Tibial nerve (tissue), 4 donors: ENCODE measurements at regions not wholly inside any gene's neighbourhood (a gene's known extent, or its start where the extent isn't known, plus 50 kb on each side); places are given as distances from the start of the nearest gene placed in this dataset.

Experiments used
- EP300 ChIP-seq, 2 donors: sonication (generic); formaldehyde crosslinking; IDR thresholded peaks; one replicate each; pipeline ENCODE4 v1.6.1; 2017; ENCODE audit warnings: antibody characterized with exemption in 2 of 2, mild to moderate bottlenecking in 1 of 2
- POLR2A ChIP-seq, 2 donors: fragments of 450-650 bp; IDR thresholded peaks; one replicate each; pipeline ENCODE4 v1.6.1; 2017; ENCODE audit warnings: antibody characterized with exemption in 2 of 2, mild to moderate bottlenecking in 2 of 2, moderate library complexity in 2 of 2
- TF ChIP-seq, protein P1 (sequence below), 5 experiments: fragments of 200-600 bp in 3 of 5; fragments of 450-650 bp in 2 of 5; sonication (generic) in 3 of 5; IDR thresholded peaks; one replicate each; pipeline ENCODE4 v1.5.1; 2016 to 2019; ENCODE audit warnings: antibody characterized with exemption in 5 of 5, mild to moderate bottlenecking in 3 of 5, moderate library complexity in 2 of 5

DNA sequence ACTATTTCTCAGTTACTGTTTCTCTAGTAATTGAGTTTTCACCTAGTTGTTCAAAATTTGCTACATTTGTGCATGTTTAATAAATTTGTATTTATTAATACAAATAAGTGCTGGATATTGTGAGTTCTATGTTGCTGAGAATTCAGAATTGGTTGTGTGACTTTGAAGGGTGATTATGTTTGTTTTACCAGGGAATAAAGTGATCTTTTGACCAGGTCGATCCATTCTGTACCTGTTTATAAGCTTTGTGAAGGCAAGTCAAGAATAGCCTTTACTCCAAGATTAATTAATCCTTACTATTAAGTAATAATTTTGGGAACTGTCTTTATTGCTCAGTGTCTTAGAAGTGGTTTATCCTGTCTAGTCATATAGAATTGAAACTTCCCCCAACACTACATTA, 230.0 kb upstream of the GYPC start:
- TF ChIP-seq, protein P1, sequence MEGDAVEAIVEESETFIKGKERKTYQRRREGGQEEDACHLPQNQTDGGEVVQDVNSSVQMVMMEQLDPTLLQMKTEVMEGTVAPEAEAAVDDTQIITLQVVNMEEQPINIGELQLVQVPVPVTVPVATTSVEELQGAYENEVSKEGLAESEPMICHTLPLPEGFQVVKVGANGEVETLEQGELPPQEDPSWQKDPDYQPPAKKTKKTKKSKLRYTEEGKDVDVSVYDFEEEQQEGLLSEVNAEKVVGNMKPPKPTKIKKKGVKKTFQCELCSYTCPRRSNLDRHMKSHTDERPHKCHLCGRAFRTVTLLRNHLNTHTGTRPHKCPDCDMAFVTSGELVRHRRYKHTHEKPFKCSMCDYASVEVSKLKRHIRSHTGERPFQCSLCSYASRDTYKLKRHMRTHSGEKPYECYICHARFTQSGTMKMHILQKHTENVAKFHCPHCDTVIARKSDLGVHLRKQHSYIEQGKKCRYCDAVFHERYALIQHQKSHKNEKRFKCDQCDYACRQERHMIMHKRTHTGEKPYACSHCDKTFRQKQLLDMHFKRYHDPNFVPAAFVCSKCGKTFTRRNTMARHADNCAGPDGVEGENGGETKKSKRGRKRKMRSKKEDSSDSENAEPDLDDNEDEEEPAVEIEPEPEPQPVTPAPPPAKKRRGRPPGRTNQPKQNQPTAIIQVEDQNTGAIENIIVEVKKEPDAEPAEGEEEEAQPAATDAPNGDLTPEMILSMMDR (IDR thresholded peaks at IDR 0.05), result no peak
- TF ChIP-seq POLR2A (IDR thresholded peaks at IDR 0.05) (no peak), EP300 (IDR thresholded peaks at IDR 0.05) (no peak)
